Heart left ventricle (tissue), 13 donors: ENCODE measurements at regions not wholly inside any gene's neighbourhood (a gene's known extent, or its start where the extent isn't known, plus 50 kb on each side); places are given as distances from the start of the nearest gene placed in this dataset.

Experiments used
- POLR2A ChIP-seq, 2 donors: fragments of 450-650 bp; IDR thresholded peaks; one replicate each; pipeline ENCODE4 v1.6.1; 2017; ENCODE audit warnings: antibody characterized with exemption in 2 of 2, mild to moderate bottlenecking in 2 of 2, moderate library complexity in 2 of 2
- TF ChIP-seq, protein P1 (sequence below), 12 donors: fragments of 200-600 bp; sonication (generic) in 4 of 12; IDR thresholded peaks; one replicate each; pipeline versions ENCODE4 v1.5.0 to v1.8.0; 2018 to 2022; ENCODE audit warnings: antibody characterized with exemption in 12 of 12, mild to moderate bottlenecking in 5 of 12
- donor health status: ischemic (EF 13 %, LVEDD 7.1; RV severe dilation, severe dysfunction).
- donor health status: DM: no; HTN: yes; CAD: no.
- donor health status: DM: no; HTN: no; CAD: no.
- donor health status: ischemic (EF 25% LVEDD 6.9; RV normal size, moderate dysfunction).
- donor health status: ischemic (EF 25% LVEDD 5.7; RV mildly dilated, moderate dysfunction).
- donor health status: ischemic (EF 35%, LVEDD 5.7; RV mildly dilated, moderate dysfunction).
- donor health status: nonischemic (EF 11% LVEDD 7.7; RV severe dilation, severe dysfunction).
- donor health status: DM: yes; HTN: yes; CAD: no.
- donor health status: PGD.
- donor health status: ischemic (EF 29% LVEDD 5.4; RV normal size, mild dysfunction).
- donor health status: nonischemic (EF 23%, LVEDD 6.1; RV moderate dilation, normal function).

DNA sequence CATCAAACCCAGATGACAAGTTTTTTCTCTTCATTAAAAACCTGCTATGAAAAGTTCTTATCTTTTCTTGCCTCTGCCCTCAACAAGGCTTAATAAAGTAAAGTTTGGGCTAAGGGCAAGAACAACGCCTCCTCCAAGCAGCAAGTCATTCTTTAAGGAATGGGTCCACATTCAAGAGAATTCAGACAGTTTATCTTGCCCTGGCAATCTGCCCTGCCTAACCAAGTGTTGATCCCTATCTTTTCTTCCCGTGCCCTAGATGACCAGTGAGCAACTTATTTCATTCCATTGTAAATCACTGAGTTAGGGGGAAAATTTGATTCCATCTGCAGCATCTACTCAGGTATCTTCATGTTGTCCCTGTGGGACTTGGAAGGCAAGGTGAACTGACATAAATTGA, 370.3 kb upstream of the DPPA4 start:
- no peak for TF ChIP-seq POLR2A (IDR thresholded peaks at IDR 0.05)
- TF ChIP-seq, protein P1, sequence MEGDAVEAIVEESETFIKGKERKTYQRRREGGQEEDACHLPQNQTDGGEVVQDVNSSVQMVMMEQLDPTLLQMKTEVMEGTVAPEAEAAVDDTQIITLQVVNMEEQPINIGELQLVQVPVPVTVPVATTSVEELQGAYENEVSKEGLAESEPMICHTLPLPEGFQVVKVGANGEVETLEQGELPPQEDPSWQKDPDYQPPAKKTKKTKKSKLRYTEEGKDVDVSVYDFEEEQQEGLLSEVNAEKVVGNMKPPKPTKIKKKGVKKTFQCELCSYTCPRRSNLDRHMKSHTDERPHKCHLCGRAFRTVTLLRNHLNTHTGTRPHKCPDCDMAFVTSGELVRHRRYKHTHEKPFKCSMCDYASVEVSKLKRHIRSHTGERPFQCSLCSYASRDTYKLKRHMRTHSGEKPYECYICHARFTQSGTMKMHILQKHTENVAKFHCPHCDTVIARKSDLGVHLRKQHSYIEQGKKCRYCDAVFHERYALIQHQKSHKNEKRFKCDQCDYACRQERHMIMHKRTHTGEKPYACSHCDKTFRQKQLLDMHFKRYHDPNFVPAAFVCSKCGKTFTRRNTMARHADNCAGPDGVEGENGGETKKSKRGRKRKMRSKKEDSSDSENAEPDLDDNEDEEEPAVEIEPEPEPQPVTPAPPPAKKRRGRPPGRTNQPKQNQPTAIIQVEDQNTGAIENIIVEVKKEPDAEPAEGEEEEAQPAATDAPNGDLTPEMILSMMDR (IDR thresholded peaks at IDR 0.05), result no peak
